ENCODE measurements at regions not wholly inside any gene's neighbourhood (a gene's known extent, or its start where the extent isn't known, plus 50 kb on each side); places are given as distances from the start of the nearest gene placed in this dataset.

DNA sequence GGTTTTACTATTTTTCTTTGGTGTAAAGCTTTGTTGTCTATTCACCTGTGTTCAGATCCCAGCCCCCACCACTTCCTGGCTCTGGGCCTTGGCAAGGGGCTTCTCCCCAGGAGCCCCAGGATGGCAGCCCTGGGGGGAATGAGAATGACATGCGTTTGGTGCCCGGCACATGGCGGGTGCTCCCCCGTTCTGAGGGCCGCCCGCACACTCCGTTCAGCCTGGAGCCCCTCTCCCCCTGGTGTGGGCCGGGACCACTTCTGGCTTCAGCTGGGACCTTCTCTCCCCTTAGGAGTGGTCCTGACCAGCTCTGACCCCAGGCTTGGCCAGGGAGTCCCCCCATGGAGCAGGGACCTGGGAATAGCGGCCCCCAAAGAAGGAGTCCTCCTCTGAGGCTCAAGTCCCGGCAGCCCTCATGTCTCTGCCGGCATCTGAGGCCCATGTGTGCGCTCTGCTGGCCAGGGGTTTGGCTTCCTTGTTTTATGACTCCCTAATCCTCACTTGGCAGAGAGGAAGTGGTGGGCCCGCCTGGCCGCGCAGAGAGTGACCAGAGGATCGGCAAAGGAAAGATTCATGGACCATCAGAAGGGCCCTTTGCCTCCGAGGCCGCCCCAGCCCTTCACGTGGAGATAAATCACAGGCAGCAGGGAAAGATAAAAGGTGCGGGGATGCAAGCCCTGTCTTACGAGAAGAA is 57.0 kb upstream of the LMX1B start:
- no peaks in the 10 kb centered on the region for H3K9me3 ChIP-seq
- H3K4me1 ChIP-seq = no peaks in the 10 kb centered on the region
- H3K36me3 ChIP-seq = no peaks in the 10 kb centered on the region
- H3K4me3 ChIP-seq = no peak overlapping the region
- no peak overlapping the region for H3K27ac ChIP-seq
- TF ChIP-seq, protein P1, sequence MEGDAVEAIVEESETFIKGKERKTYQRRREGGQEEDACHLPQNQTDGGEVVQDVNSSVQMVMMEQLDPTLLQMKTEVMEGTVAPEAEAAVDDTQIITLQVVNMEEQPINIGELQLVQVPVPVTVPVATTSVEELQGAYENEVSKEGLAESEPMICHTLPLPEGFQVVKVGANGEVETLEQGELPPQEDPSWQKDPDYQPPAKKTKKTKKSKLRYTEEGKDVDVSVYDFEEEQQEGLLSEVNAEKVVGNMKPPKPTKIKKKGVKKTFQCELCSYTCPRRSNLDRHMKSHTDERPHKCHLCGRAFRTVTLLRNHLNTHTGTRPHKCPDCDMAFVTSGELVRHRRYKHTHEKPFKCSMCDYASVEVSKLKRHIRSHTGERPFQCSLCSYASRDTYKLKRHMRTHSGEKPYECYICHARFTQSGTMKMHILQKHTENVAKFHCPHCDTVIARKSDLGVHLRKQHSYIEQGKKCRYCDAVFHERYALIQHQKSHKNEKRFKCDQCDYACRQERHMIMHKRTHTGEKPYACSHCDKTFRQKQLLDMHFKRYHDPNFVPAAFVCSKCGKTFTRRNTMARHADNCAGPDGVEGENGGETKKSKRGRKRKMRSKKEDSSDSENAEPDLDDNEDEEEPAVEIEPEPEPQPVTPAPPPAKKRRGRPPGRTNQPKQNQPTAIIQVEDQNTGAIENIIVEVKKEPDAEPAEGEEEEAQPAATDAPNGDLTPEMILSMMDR (IDR thresholded peaks at IDR 0.05) = no peak
- no peaks in the 10 kb centered on the region for H3K27me3 ChIP-seq
- DNase-seq (ENCODE audit: low spot score) = no peak

DNA sequence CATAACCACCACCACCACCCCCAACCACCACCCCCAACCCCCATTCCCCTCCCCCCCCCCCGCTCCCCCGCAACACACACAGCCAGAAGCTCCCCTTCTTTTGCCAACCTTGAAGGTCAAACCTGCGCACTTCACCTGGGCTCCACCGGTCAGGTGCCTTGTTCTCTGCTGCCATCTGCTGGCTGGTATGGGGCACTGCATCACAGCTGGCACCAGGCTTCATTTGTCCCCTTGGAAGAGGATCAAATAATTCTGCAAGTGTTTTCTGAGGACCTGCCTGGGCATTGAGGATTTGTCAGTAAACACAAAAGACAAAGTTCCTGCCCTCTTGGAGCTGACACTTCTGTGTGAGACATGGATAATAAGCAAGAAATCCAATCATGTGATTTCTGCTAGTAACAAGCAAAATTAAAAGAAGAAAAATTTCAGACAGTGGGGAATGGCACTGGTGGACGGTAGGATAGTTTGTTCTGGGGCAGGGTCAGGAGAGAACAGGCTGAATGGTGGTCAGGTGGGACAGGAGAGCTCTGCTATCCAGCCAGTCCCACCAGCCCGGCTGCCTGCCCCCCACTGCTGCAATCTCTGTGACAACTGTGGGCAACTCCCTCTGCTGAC is 55.6 kb upstream of the LMX1B start:
- peak; percentile 64 for DNase-seq (ENCODE audit: low spot score)
- no peaks in the 10 kb centered on the region for H3K9me3 ChIP-seq
- TF ChIP-seq, protein P1 (IDR thresholded peaks at IDR 0.05) = peak; percentile 93 to 95
- H3K27ac ChIP-seq = no peak overlapping the region
- H3K4me3 ChIP-seq = no peak overlapping the region
- no peaks in the 10 kb centered on the region for H3K4me1 ChIP-seq
- no peaks in the 10 kb centered on the region for H3K36me3 ChIP-seq
- H3K27me3 ChIP-seq = no peaks in the 10 kb centered on the region

GRCh38 chr9:126559296-126559695 is 54.4 kb upstream of the LMX1B start:
- Histone ChIP-seq H3K36me3 (no peaks in the 10 kb centered on the region), H3K27me3 (no peaks in the 10 kb centered on the region), H3K4me1 (no peaks in the 10 kb centered on the region), H3K27ac (no peak overlapping the region), H3K4me3 (no peak overlapping the region), H3K9me3 (no peaks in the 10 kb centered on the region)
- DNase-seq (ENCODE audit: low spot score) = no peak
- TF ChIP-seq, protein P1 (IDR thresholded peaks at IDR 0.05) = no peak

- H3K27me3 ChIP-seq = no peaks in the 10 kb centered on the region
- no peaks in the 10 kb centered on the region for H3K4me1 ChIP-seq
- no peak overlapping the region for H3K4me3 ChIP-seq
- DNase-seq (ENCODE audit: low spot score) = no peak
- TF ChIP-seq, protein P1 (IDR thresholded peaks at IDR 0.05) = no peak
- no peaks in the 10 kb centered on the region for H3K36me3 ChIP-seq
- no peak overlapping the region for H3K27ac ChIP-seq
- H3K9me3 ChIP-seq = no peaks in the 10 kb centered on the region
These were observed 52.1 kb upstream of the LMX1B start for GRCh38 chr9:126561582-126561981.

DNA sequence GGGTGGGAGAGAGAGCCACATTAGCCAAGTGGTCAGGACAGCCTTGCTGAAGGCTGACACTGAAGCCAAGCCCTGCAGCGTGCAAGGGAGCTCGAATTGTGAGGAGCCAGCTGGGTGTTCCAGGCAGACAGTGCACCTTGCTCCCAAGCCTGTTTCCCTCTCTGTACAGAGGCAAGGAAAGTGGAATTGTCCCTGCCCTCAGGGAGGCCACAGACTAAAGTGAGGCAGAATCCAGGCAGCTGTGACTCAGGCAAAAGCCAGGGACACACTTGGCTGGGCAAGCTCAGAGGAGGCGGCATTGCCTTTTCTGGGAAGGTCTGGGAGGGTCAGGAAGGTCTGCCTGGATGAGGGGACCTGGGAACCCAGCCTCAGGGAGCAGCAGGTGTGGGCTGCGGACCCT is 50.2 kb upstream of the LMX1B start:
- TF ChIP-seq, protein P1 (IDR thresholded peaks at IDR 0.05) = no peak
- Histone ChIP-seq H3K9me3 (no peaks in the 10 kb centered on the region), H3K36me3 (no peaks in the 10 kb centered on the region), H3K27ac (no peak overlapping the region), H3K27me3 (no peaks in the 10 kb centered on the region), H3K4me1 (no peaks in the 10 kb centered on the region), H3K4me3 (no peak overlapping the region)
- no peak for DNase-seq (ENCODE audit: low spot score)
